Activated T-cell treated with anti-CD3 and anti-CD28 coated beads, Interleukin-2, amount 50 U/mL, for 1 hour (primary cell): ENCODE measurements at regions not wholly inside any gene's neighbourhood (a gene's known extent, or its start where the extent isn't known, plus 50 kb on each side); places are given as distances from the start of the nearest gene placed in this dataset.

Experiments used
- DNase-seq: peaks from one replicate; pipeline ENCODE4 v3.0.0-alpha.2; 2020

GRCh38 chr3:42037318-42037945 lies 53.7 kb upstream of the TRAK1 start:
- no peak for DNase-seq

- DNase-seq, result no peak
Observed at GRCh38 chr3:42036483-42036823, 54.7 kb upstream of the TRAK1 start.

GRCh38 chr3:42035816-42036482 lies 55.2 kb upstream of the TRAK1 start:
- no peak for DNase-seq

GRCh38 chr3:42035007-42035406 lies 56.1 kb upstream of the TRAK1 start:
- DNase-seq, result no peak

- no peak for DNase-seq
Observed at GRCh38 chr3:42033741-42034140, 57.4 kb upstream of the TRAK1 start.

GRCh38 chr3:42032693-42033349 lies 58.3 kb upstream of the TRAK1 start:
- no peak for DNase-seq

GRCh38 chr3:42031808-42032480 lies 59.2 kb upstream of the TRAK1 start:
- no peak for DNase-seq

GRCh38 chr3:42028474-42028873 lies 62.7 kb upstream of the TRAK1 start:
- DNase-seq, result no peak

- DNase-seq, result no peak
Observed at GRCh38 chr3:42027571-42027970, 63.6 kb upstream of the TRAK1 start.

- no peak for DNase-seq
Observed at GRCh38 chr3:42025370-42026138, 63.7 kb upstream of the ULK4 start.

GRCh38 chr3:42024591-42025351 lies 62.9 kb upstream of the ULK4 start:
- DNase-seq, result no peak

GRCh38 chr3:42023380-42023779 lies 61.5 kb upstream of the ULK4 start:
- no peak for DNase-seq

- DNase-seq, result no peak
Observed at GRCh38 chr3:42022355-42022754, 60.5 kb upstream of the ULK4 start.

GRCh38 chr3:42020684-42021307 lies 58.9 kb upstream of the ULK4 start:
- no peak for DNase-seq

- no peak for DNase-seq
Observed at GRCh38 chr3:42019953-42020260, 58.0 kb upstream of the ULK4 start.

GRCh38 chr3:42019144-42019952 lies 57.4 kb upstream of the ULK4 start:
- no peak for DNase-seq

GRCh38 chr3:42014921-42015533 lies 53.1 kb upstream of the ULK4 start:
- peak; percentile 20 for DNase-seq

GRCh38 chr3:42014458-42014920 lies 52.6 kb upstream of the ULK4 start:
- no peak for DNase-seq

GRCh38 chr3:42013691-42014457 lies 52.0 kb upstream of the ULK4 start:
- DNase-seq, result peak; percentile 45
